CD14-positive monocyte (primary cell): ENCODE measurements at regions not wholly inside any gene's neighbourhood (a gene's known extent, or its start where the extent isn't known, plus 50 kb on each side); places are given as distances from the start of the nearest gene placed in this dataset.

Experiments used
- DNase-seq, 3 donors: peaks; one replicate each; pipeline ENCODE4 v3.0.0-alpha.2; 2011 to 2022
- H2AFZ ChIP-seq: 2 replicates; pipeline ENCODE4 v1.6.0; 2012; ENCODE audit warnings: mild to moderate bottlenecking, low read depth, low read length, inconsistent platforms; ENCODE audit not compliant: insufficient read depth, poor library complexity, severe bottlenecking
- H3K27ac ChIP-seq, 2 donors: 1 replicate in 1 of 2; 2 replicates in 1 of 2; pipeline ENCODE4 v1.5.1; 2012 to 2013; ENCODE audit warnings: low read length in 2 of 2, control low read depth in 1 of 2, inconsistent platforms in 1 of 2, low read depth in 1 of 2, mild to moderate bottlenecking in 1 of 2
- H3K27me3 ChIP-seq, 2 donors: one replicate each; pipeline versions ENCODE4 v1.6.0 to v1.6.1; 2011 to 2013; ENCODE audit warnings: low read length in 2 of 2; ENCODE audit not compliant: control insufficient read depth in 2 of 2, insufficient read depth in 2 of 2
- H3K36me3 ChIP-seq, 2 donors: replicated peaks in 1 of 2; 1 replicate in 1 of 2; 2 replicates in 1 of 2; pipeline versions ENCODE4 v1.5.1 to v1.6.1; 2012 to 2013; ENCODE audit warnings: low read length in 2 of 2, control low read depth in 1 of 2, inconsistent platforms in 1 of 2, mild to moderate bottlenecking in 1 of 2; ENCODE audit not compliant: insufficient read depth in 2 of 2, control insufficient read depth in 1 of 2
- H3K4me1 ChIP-seq, 2 donors: 1 replicate in 1 of 2; 2 replicates in 1 of 2; pipeline versions ENCODE4 v1.5.1 to v1.6.1; 2012 to 2013; ENCODE audit warnings: low read length in 2 of 2, control low read depth in 1 of 2, inconsistent platforms in 1 of 2, mild to moderate bottlenecking in 1 of 2, moderate library complexity in 1 of 2; ENCODE audit not compliant: insufficient read depth in 2 of 2, control insufficient read depth in 1 of 2
- H3K4me2 ChIP-seq: replicated peaks from 2 replicates; pipeline ENCODE3; 2012; ENCODE audit warnings: low read length, moderate library complexity, mild to moderate bottlenecking; ENCODE audit not compliant: poor library complexity, severe bottlenecking; ENCODE audit errors: extremely low read depth
- H3K4me3 ChIP-seq, 3 experiments: fragments of 200-600 bp in 1 of 3; sonication (generic) in 1 of 3; replicated peaks in 1 of 3; 1 replicate in 2 of 3; 2 replicates in 1 of 3; pipeline ENCODE4 v1.5.1; 2011 to 2013; ENCODE audit warnings: low read length in 3 of 3, mild to moderate bottlenecking in 3 of 3, control low read depth in 2 of 3, low read depth in 2 of 3, inconsistent platforms in 1 of 3, moderate library complexity in 1 of 3
- H3K79me2 ChIP-seq: 2 replicates; pipeline ENCODE4 v1.6.0; 2012; ENCODE audit warnings: mild to moderate bottlenecking, control low read depth, inconsistent platforms, low read length, moderate library complexity; ENCODE audit not compliant: insufficient read depth
- H3K9ac ChIP-seq: 2 replicates; pipeline ENCODE4 v1.6.0; 2017; ENCODE audit warnings: low read length, mild to moderate bottlenecking; ENCODE audit not compliant: insufficient read depth, poor library complexity, severe bottlenecking
- H3K9me3 ChIP-seq, 2 donors: replicated peaks in 1 of 2; 1 replicate in 1 of 2; 2 replicates in 1 of 2; pipeline versions ENCODE4 v1.5.1 to v1.6.1; 2012 to 2013; ENCODE audit warnings: low read length in 2 of 2, control low read depth in 1 of 2; ENCODE audit not compliant: control insufficient read depth in 1 of 2, insufficient read depth in 1 of 2
- H4K20me1 ChIP-seq: 2 replicates; pipeline ENCODE4 v1.6.0; 2012; ENCODE audit warnings: mild to moderate bottlenecking, low read length, control low read depth, moderate library complexity; ENCODE audit not compliant: insufficient read depth
- H3K27ac Mint-ChIP-seq, 7 donors: one replicate each; pipeline ENCODE4 v1.8.0; 2020; ENCODE audit warnings: mild to moderate bottlenecking in 7 of 7, mixed read lengths in 7 of 7, moderate library complexity in 6 of 7, inconsistent platforms in 2 of 7
- H3K27me3 Mint-ChIP-seq, 3 donors: one replicate each; pipeline ENCODE4 v1.8.0; 2021 to 2022; ENCODE audit warnings: low read depth in 3 of 3, mild to moderate bottlenecking in 3 of 3, mixed read lengths in 3 of 3, moderate library complexity in 3 of 3, inconsistent platforms in 1 of 3
- H3K36me3 Mint-ChIP-seq, 2 donors: one replicate each; pipeline ENCODE4 v1.8.0; 2020; ENCODE audit warnings: mixed read lengths in 2 of 2, inconsistent platforms in 1 of 2, mild to moderate bottlenecking in 1 of 2
- H3K4me1 Mint-ChIP-seq: one replicate; pipeline ENCODE4 v1.8.0; 2020; ENCODE audit warnings: mild to moderate bottlenecking, mixed read lengths
- H3K4me3 Mint-ChIP-seq, 2 donors: one replicate each; pipeline ENCODE4 v1.8.0; 2020; ENCODE audit warnings: mild to moderate bottlenecking in 2 of 2, mixed read lengths in 2 of 2, moderate library complexity in 1 of 2
- H3K9me3 Mint-ChIP-seq, 7 donors: one replicate each; pipeline ENCODE4 v1.8.0; 2020 to 2022; ENCODE audit warnings: mixed read lengths in 7 of 7, mild to moderate bottlenecking in 6 of 7, moderate library complexity in 6 of 7, inconsistent platforms in 2 of 7
- CTCF ChIP-seq: fragments of 200-600 bp; IDR thresholded peaks from one replicate; pipeline ENCODE4 v1.8.0; 2022; ENCODE audit warnings: antibody characterized with exemption, mild to moderate bottlenecking
- WGBS: methylation state at CpG from one replicate; pipeline ENCODE4 v1.1.5; 2013; ENCODE audit warnings: missing lambda C conversion rate; ENCODE audit not compliant: insufficient coverage; 5-methylcytosine and 5-hydroxymethylcytosine counted together
- intact Hi-C, 2 donors: fragments of 100-400 bp; cut with micrococcal nuclease; formaldehyde crosslinking; loops; one replicate each; pipeline versions ENCODE4 v1.15.0 to v1.15.1; 2023

- no peaks in the 10 kb centered on the region for H3K4me1 ChIP-seq
- H3K27ac ChIP-seq = no peak overlapping the region
- H3K36me3 ChIP-seq = no peaks in the 10 kb centered on the region
- Mint-ChIP-seq H3K27ac (no peak overlapping the region), H3K4me3 (no peak overlapping the region), H3K4me1 (no peaks in the 10 kb centered on the region), H3K27me3 (peaks cover 0 to 9% (median 0%) of the 10 kb centered on the region in 3 donors), H3K9me3 (peaks cover 25 to 56% (median 49%) of the 10 kb centered on the region in 7 donors), H3K36me3 (no peaks in the 10 kb centered on the region)
- no peaks in the 10 kb centered on the region for H3K27me3 ChIP-seq
- no peaks in the 10 kb centered on the region for H4K20me1 ChIP-seq
- H3K4me3 ChIP-seq = no peak overlapping the region
- H3K9ac ChIP-seq = no peak overlapping the region
- intact Hi-C loops = loop anchor here in 1 of 2 donors (10.0 kb wide), 1 partner anchor 86 kb away; no protein-coding TSS in a partner anchor
- no peak for DNase-seq
- no peak overlapping the region for H2AFZ ChIP-seq
- no peak for TF ChIP-seq CTCF
- H3K79me2 ChIP-seq = no peaks in the 10 kb centered on the region
- H3K9me3 ChIP-seq = peaks cover 35 to 60% of the 10 kb centered on the region in 2 donors
- WGBS = 92% methylated on average over 35 of the region's 35 CpGs
- no peak overlapping the region for H3K4me2 ChIP-seq
Measured at GRCh38 chr12:34210689-34211530, 188.6 kb downstream of the ALG10 start.

GRCh38 chr12:34212651-34213050 is 190.4 kb downstream of the ALG10 start:
- intact Hi-C loops = loop anchor here in 1 of 2 donors (10.0 kb wide), 1 partner anchor 88 kb away; no protein-coding TSS in a partner anchor
- H3K79me2 ChIP-seq = no peaks in the 10 kb centered on the region
- H3K9me3 ChIP-seq = peaks cover 18 to 43% of the 10 kb centered on the region in 2 donors
- peaks cover 16 to 39% (median 36%) of the 10 kb centered on the region in 7 donors for H3K9me3 Mint-ChIP-seq
- no peak overlapping the region for H3K27ac Mint-ChIP-seq
- H3K27ac ChIP-seq = no peak overlapping the region
- H3K4me1 Mint-ChIP-seq = no peaks in the 10 kb centered on the region
- H3K27me3 ChIP-seq = no peaks in the 10 kb centered on the region
- H3K36me3 ChIP-seq = no peaks in the 10 kb centered on the region
- DNase-seq = no peak
- H3K4me1 ChIP-seq = no peaks in the 10 kb centered on the region
- no peak for TF ChIP-seq CTCF
- H3K36me3 Mint-ChIP-seq = no peaks in the 10 kb centered on the region
- H3K4me3 Mint-ChIP-seq = no peak overlapping the region
- H3K9ac ChIP-seq = no peak overlapping the region
- H3K4me3 ChIP-seq = no peak overlapping the region
- H4K20me1 ChIP-seq = no peaks in the 10 kb centered on the region
- no peak overlapping the region for H2AFZ ChIP-seq
- WGBS = 87% methylated on average over 6 of the region's 6 CpGs
- H3K4me2 ChIP-seq = no peak overlapping the region
- H3K27me3 Mint-ChIP-seq = peaks cover 0 to 9% (median 0%) of the 10 kb centered on the region in 3 donors
